ENCODE measurements at regions not wholly inside any gene's neighbourhood (a gene's known extent, or its start where the extent isn't known, plus 50 kb on each side); places are given as distances from the start of the nearest gene placed in this dataset.

GRCh38 chr10:46220187-46220586 lies 66.6 kb upstream of the ANTXRL start:
- DNase-seq (ENCODE audit: low spot score) (no peak), ATAC-seq (ENCODE audit: low read depth) (no peak)
- TF ChIP-seq, protein P1, sequence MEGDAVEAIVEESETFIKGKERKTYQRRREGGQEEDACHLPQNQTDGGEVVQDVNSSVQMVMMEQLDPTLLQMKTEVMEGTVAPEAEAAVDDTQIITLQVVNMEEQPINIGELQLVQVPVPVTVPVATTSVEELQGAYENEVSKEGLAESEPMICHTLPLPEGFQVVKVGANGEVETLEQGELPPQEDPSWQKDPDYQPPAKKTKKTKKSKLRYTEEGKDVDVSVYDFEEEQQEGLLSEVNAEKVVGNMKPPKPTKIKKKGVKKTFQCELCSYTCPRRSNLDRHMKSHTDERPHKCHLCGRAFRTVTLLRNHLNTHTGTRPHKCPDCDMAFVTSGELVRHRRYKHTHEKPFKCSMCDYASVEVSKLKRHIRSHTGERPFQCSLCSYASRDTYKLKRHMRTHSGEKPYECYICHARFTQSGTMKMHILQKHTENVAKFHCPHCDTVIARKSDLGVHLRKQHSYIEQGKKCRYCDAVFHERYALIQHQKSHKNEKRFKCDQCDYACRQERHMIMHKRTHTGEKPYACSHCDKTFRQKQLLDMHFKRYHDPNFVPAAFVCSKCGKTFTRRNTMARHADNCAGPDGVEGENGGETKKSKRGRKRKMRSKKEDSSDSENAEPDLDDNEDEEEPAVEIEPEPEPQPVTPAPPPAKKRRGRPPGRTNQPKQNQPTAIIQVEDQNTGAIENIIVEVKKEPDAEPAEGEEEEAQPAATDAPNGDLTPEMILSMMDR (IDR thresholded peaks at IDR 0.05; ENCODE audit: poor library complexity, severe bottlenecking), result no peak
- no peaks in the 10 kb centered on the region for H3K27me3 ChIP-seq (ENCODE audit: insufficient read depth, poor library complexity, severe bottlenecking)
- H3K4me3 ChIP-seq (ENCODE audit: severe bottlenecking), result no peak overlapping the region
- H3K27ac ChIP-seq (ENCODE audit: poor library complexity, severe bottlenecking), result no peak overlapping the region
- no peaks in the 10 kb centered on the region for H3K4me1 ChIP-seq (ENCODE audit: insufficient read depth, poor library complexity, severe bottlenecking)
- H3K9me3 ChIP-seq (ENCODE audit: severe bottlenecking), result no peaks in the 10 kb centered on the region
- no peaks in the 10 kb centered on the region for H3K36me3 ChIP-seq (ENCODE audit: low read depth)

- TF ChIP-seq, protein P1 (IDR thresholded peaks at IDR 0.05; ENCODE audit: poor library complexity, severe bottlenecking), result no peak
- no peaks in the 10 kb centered on the region for H3K4me1 ChIP-seq (ENCODE audit: insufficient read depth, poor library complexity, severe bottlenecking)
- H3K36me3 ChIP-seq (ENCODE audit: low read depth), result no peaks in the 10 kb centered on the region
- ATAC-seq (ENCODE audit: low read depth) (no peak), DNase-seq (ENCODE audit: low spot score) (no peak)
- H3K27me3 ChIP-seq (ENCODE audit: insufficient read depth, poor library complexity, severe bottlenecking), result no peaks in the 10 kb centered on the region
- no peak overlapping the region for H3K4me3 ChIP-seq (ENCODE audit: severe bottlenecking)
- no peaks in the 10 kb centered on the region for H3K9me3 ChIP-seq (ENCODE audit: severe bottlenecking)
- no peak overlapping the region for H3K27ac ChIP-seq (ENCODE audit: poor library complexity, severe bottlenecking)
Measured at GRCh38 chr10:46220872-46221538, 65.8 kb upstream of the ANTXRL start.

GRCh38 chr10:46222364-46222935 lies 64.3 kb upstream of the ANTXRL start:
- H3K4me3 ChIP-seq (ENCODE audit: severe bottlenecking), result no peak overlapping the region
- TF ChIP-seq, protein P1 (IDR thresholded peaks at IDR 0.05; ENCODE audit: poor library complexity, severe bottlenecking), result no peak
- H3K36me3 ChIP-seq (ENCODE audit: low read depth), result no peaks in the 10 kb centered on the region
- no peaks in the 10 kb centered on the region for H3K27me3 ChIP-seq (ENCODE audit: insufficient read depth, poor library complexity, severe bottlenecking)
- DNase-seq (ENCODE audit: low spot score) (no peak), ATAC-seq (ENCODE audit: low read depth) (no peak)
- H3K27ac ChIP-seq (ENCODE audit: poor library complexity, severe bottlenecking), result no peak overlapping the region
- no peaks in the 10 kb centered on the region for H3K9me3 ChIP-seq (ENCODE audit: severe bottlenecking)
- H3K4me1 ChIP-seq (ENCODE audit: insufficient read depth, poor library complexity, severe bottlenecking), result no peaks in the 10 kb centered on the region

- Histone ChIP-seq H3K36me3 (ENCODE audit: low read depth) (no peaks in the 10 kb centered on the region), H3K27me3 (ENCODE audit: insufficient read depth, poor library complexity, severe bottlenecking) (no peaks in the 10 kb centered on the region), H3K4me1 (ENCODE audit: insufficient read depth, poor library complexity, severe bottlenecking) (no peaks in the 10 kb centered on the region), H3K4me3 (ENCODE audit: severe bottlenecking) (no peak overlapping the region), H3K27ac (ENCODE audit: poor library complexity, severe bottlenecking) (no peak overlapping the region), H3K9me3 (ENCODE audit: severe bottlenecking) (no peaks in the 10 kb centered on the region)
- TF ChIP-seq, protein P1 (IDR thresholded peaks at IDR 0.05; ENCODE audit: poor library complexity, severe bottlenecking), result peak; percentile 5
- ATAC-seq (ENCODE audit: low read depth) (no peak), DNase-seq (ENCODE audit: low spot score) (no peak)
Measured at GRCh38 chr10:46223064-46223480, 63.7 kb upstream of the ANTXRL start.
